HepG2 (cell line): ENCODE measurements at regions not wholly inside any gene's neighbourhood (a gene's known extent, or its start where the extent isn't known, plus 50 kb on each side); places are given as distances from the start of the nearest gene placed in this dataset.

Experiments used
- ATAC-seq: fragments of 200-7000 bp; cut with Tn5 transposase; 3 replicates; pipeline ENCODE4 v1.9.1; 2020; ENCODE audit warnings: mild to moderate bottlenecking, moderate library complexity
- BruUV-seq: library from RNA; stranded (reverse); fragments of 400-500 nt; replicated peaks from 2 replicates; lab custom pipeline; 2021; lab: Mats Ljungman, UMichigan
- CTCF ChIA-PET: fragments of 300-600 bp; formaldehyde crosslinking; extraction: SDS; loops from one replicate; lab custom pipeline; 2021; ENCODE audit warnings: low total read pairs, inconsistent platforms, low intra/inter-chr PET ratio; lab: Yijun Ruan, JAX
- POLR2A ChIA-PET: fragments of 350-600 bp; sonication (Branson Sonifier 250); formaldehyde crosslinking; loops from one replicate; lab custom pipeline; 2020; ENCODE audit warnings: antibody characterized with exemption, inconsistent platforms; lab: Yijun Ruan, JAX
- DNase-seq: peaks from one replicate; pipeline ENCODE4 v3.0.0-alpha.2; 2015; ENCODE audit warnings: low spot score
- FAIRE-seq: peaks from 3 replicates; lab custom pipeline; 2011; peaks lifted over from hg19 to GRCh38; lab: Jason Lieb, UNC
- H2AFZ ChIP-seq: one replicate; pipeline ENCODE4 v1.6.1; 2011; ENCODE audit warnings: low read length, inconsistent platforms
- H3K27ac ChIP-seq: fragments of 300-600 bp; 3 replicates; pipeline ENCODE4 v1.8.0; 2011; ENCODE audit warnings: mixed run types, mild to moderate bottlenecking, mixed read lengths, low read length, inconsistent platforms; ENCODE audit not compliant: insufficient read depth; ENCODE audit errors: extremely low read length
- H3K27me3 ChIP-seq, 2 experiments: fragments of 200-600 bp in 1 of 2; 2 replicates in 1 of 2; 3 replicates in 1 of 2; pipeline versions ENCODE4 v1.6.0 to v1.8.0; 2011; ENCODE audit warnings: low read length in 2 of 2, mild to moderate bottlenecking in 2 of 2, moderate library complexity in 2 of 2, inconsistent platforms in 1 of 2; ENCODE audit not compliant: insufficient read depth in 2 of 2, control insufficient read depth in 1 of 2
- H3K36me3 ChIP-seq, 2 experiments: fragments of 200-600 bp in 1 of 2; replicated peaks in 1 of 2; 2 replicates in 1 of 2; 3 replicates in 1 of 2; pipeline versions ENCODE4 v1.5.1 to v1.8.0; 2011; ENCODE audit warnings: low read length in 2 of 2, inconsistent platforms in 1 of 2; ENCODE audit not compliant: insufficient read depth in 2 of 2, control insufficient read depth in 1 of 2
- H3K4me1 ChIP-seq: 2 replicates; pipeline ENCODE4 v1.5.1; 2012; ENCODE audit warnings: low read length, inconsistent platforms; ENCODE audit not compliant: insufficient read depth
- H3K4me2 ChIP-seq: 2 replicates; pipeline ENCODE4 v1.6.0; 2011; ENCODE audit warnings: low read depth, low read length, inconsistent platforms
- H3K4me3 ChIP-seq, 3 experiments: fragments of 200-600 bp in 1 of 3; sonication (generic), shearing (Covaris generic) in 1 of 3; replicated peaks in 1 of 3; 2 replicates each; pipeline ENCODE4 v1.5.1; 2011 to 2016; ENCODE audit warnings: low read length in 3 of 3, inconsistent platforms in 2 of 3, low read depth in 2 of 3, mild to moderate bottlenecking in 2 of 3, control low read depth in 1 of 3, mixed read lengths in 1 of 3; ENCODE audit not compliant: insufficient read depth in 1 of 3
- H3K79me2 ChIP-seq: one replicate; pipeline ENCODE4 v1.6.1; 2011; ENCODE audit warnings: low read length, inconsistent platforms; ENCODE audit not compliant: insufficient read depth
- H3K9ac ChIP-seq: 2 replicates; pipeline ENCODE4 v1.6.0; 2011; ENCODE audit warnings: mild to moderate bottlenecking, low read depth, low read length, inconsistent platforms; ENCODE audit not compliant: insufficient read depth
- H3K9me3 ChIP-seq: 2 replicates; pipeline ENCODE4 v1.5.1; 2012; ENCODE audit warnings: mild to moderate bottlenecking, low read length
- H4K20me1 ChIP-seq: 2 replicates; pipeline ENCODE4 v1.6.0; 2011; ENCODE audit warnings: inconsistent platforms, mild to moderate bottlenecking, low read length, moderate library complexity; ENCODE audit not compliant: insufficient read depth
- FOXC1 ChIP-seq: sonication (generic); formaldehyde crosslinking; IDR thresholded peaks from 2 replicates; pipeline ENCODE4 v1.8.0; 2022; ENCODE audit warnings: mild to moderate bottlenecking, missing genetic modification reagents, borderline replicate concordance
- JUNB ChIP-seq: sonication (generic); formaldehyde crosslinking; IDR thresholded peaks from 2 replicates; pipeline ENCODE4 v1.8.0; 2022; ENCODE audit warnings: missing genetic modification reagents, mild to moderate bottlenecking, borderline replicate concordance
- KLF11 ChIP-seq: IDR thresholded peaks from 2 replicates; pipeline ENCODE4 v1.6.1; 2016; ENCODE audit warnings: missing compliant biosample characterization
- MIER2 ChIP-seq: IDR thresholded peaks from 2 replicates; pipeline ENCODE4 v1.6.1; 2016; ENCODE audit warnings: missing biosample characterization, missing genetic modification reagents
- NFE2L1 ChIP-seq: sonication (generic); formaldehyde crosslinking; IDR thresholded peaks from 2 replicates; pipeline ENCODE4 v1.4.0; 2020; ENCODE audit warnings: missing genetic modification reagents, mild to moderate bottlenecking, borderline replicate concordance
- NFIC ChIP-seq: IDR thresholded peaks from 2 replicates; pipeline ENCODE4 v1.6.1; 2012; ENCODE audit warnings: mild to moderate bottlenecking, low read length, inconsistent platforms
- PITX1 ChIP-seq: sonication (generic); formaldehyde crosslinking; IDR thresholded peaks from 2 replicates; pipeline ENCODE4 v1.5.1; 2020; ENCODE audit warnings: mild to moderate bottlenecking, missing genetic modification reagents
- REPIN1 ChIP-seq: sonication (generic); formaldehyde crosslinking; IDR thresholded peaks from 2 replicates; pipeline ENCODE4 v1.8.0; 2022; ENCODE audit warnings: missing genetic modification reagents, low read depth, mild to moderate bottlenecking, borderline replicate concordance
- SMARCE1 ChIP-seq: fragments of 450-650 bp; IDR thresholded peaks from 2 replicates; pipeline ENCODE4 v1.6.1; 2017; ENCODE audit warnings: borderline replicate concordance
- SOX13 ChIP-seq, 3 experiments: fragments of 450-650 bp in 1 of 3; sonication (generic) in 1 of 3; formaldehyde crosslinking in 1 of 3; IDR thresholded peaks in 2 of 3; conservative IDR thresholded peaks in 1 of 3; 2 replicates each; pipeline versions ENCODE4 v1.5.0 to v1.6.1; 2016 to 2020; ENCODE audit warnings: antibody characterized with exemption in 1 of 3, mild to moderate bottlenecking in 1 of 3, missing compliant biosample characterization in 1 of 3, missing genetic modification reagents in 1 of 3, moderate library complexity in 1 of 3
- STAT5B ChIP-seq: sonication (generic); formaldehyde crosslinking; IDR thresholded peaks from 2 replicates; pipeline ENCODE4 v1.4.0; 2020; ENCODE audit warnings: missing genetic modification reagents
- ZEB1 ChIP-seq: IDR thresholded peaks from 2 replicates; pipeline ENCODE4 v1.6.1; 2012; ENCODE audit warnings: mild to moderate bottlenecking, low read depth, inconsistent platforms; ENCODE audit not compliant: insufficient replicate concordance
- ZNF253 ChIP-seq: sonication (generic); formaldehyde crosslinking; IDR thresholded peaks from 2 replicates; pipeline ENCODE4 v1.8.0; 2022; ENCODE audit warnings: mild to moderate bottlenecking, missing genetic modification reagents, borderline replicate concordance
- ZNF260 ChIP-seq: sonication (generic); formaldehyde crosslinking; IDR thresholded peaks from 2 replicates; pipeline ENCODE4 v1.4.0; 2020; ENCODE audit warnings: missing genetic modification reagents, low read depth, mild to moderate bottlenecking, borderline replicate concordance
- ZNF30 ChIP-seq: sonication (generic); formaldehyde crosslinking; IDR thresholded peaks from 2 replicates; pipeline ENCODE4 v1.5.0; 2020; ENCODE audit warnings: mild to moderate bottlenecking, missing genetic modification reagents
- ZNF329 ChIP-seq: sonication (generic); formaldehyde crosslinking; IDR thresholded peaks from 2 replicates; pipeline ENCODE4 v1.9.0; 2021; ENCODE audit warnings: low read depth, mild to moderate bottlenecking, missing genetic modification reagents
- ZNF567 ChIP-seq: sonication (generic); formaldehyde crosslinking; IDR thresholded peaks from 2 replicates; pipeline ENCODE4 v1.8.1; 2023; ENCODE audit warnings: mild to moderate bottlenecking, missing genetic modification reagents, borderline replicate concordance
- ZNF737 ChIP-seq: sonication (generic); formaldehyde crosslinking; IDR thresholded peaks from 2 replicates; pipeline ENCODE4 v1.5.0; 2020; ENCODE audit warnings: missing genetic modification reagents, mild to moderate bottlenecking, borderline replicate concordance
- ZNF878 ChIP-seq: sonication (generic); formaldehyde crosslinking; IDR thresholded peaks from 2 replicates; pipeline ENCODE4 v1.8.1; 2023; ENCODE audit warnings: mild to moderate bottlenecking, missing genetic modification reagents, moderate library complexity
- WGBS: methylation state at CpG from one replicate; pipeline ENCODE4 v1.1.6; 2017; ENCODE audit warnings: low lambda C conversion rate; 5-methylcytosine and 5-hydroxymethylcytosine counted together
- in situ Hi-C: cut with HindIII; loops from 2 replicates; pipeline ENCODE4 v1.10.0; 2017; ENCODE audit warnings: low pct_unique_long_range_greater_than_20kb; ENCODE audit not compliant: extremely low pct_ligation_motif_present
- intact Hi-C: fragments of 100-400 bp; cut with micrococcal nuclease; formaldehyde crosslinking; loops from one replicate; pipeline ENCODE4 v1.10.0; 2022; ENCODE audit not compliant: unreplicated experiment
- TF ChIP-seq, protein P1 (sequence below): IDR thresholded peaks from 2 replicates; pipeline ENCODE4 v1.6.1; 2016; ENCODE audit warnings: low read depth, borderline replicate concordance
- TF ChIP-seq, protein P2 (sequence below): sonication (generic); formaldehyde crosslinking; IDR thresholded peaks from 2 replicates; pipeline ENCODE4 v1.8.1; 2023; ENCODE audit warnings: mild to moderate bottlenecking, missing genetic modification reagents, borderline replicate concordance

DNA sequence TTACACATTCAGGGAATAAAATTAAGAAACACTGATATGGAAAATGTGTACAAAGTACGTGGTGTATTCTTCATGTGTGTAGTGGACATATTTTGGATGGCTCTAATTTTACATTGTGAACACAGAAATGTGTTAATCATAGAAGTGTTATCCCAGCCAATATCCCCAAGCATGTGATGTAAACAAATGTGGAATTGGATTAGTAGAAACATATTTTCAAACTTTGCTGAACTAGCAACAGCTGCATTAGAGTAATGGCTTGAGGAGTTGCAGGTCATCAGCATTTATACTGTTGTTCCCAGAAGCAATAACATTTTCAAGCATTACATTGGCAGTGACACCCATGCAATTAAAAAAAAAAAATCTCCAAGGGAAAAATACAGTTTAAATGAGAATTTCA is 600.6 kb downstream of the SLITRK1 start:
- intact Hi-C loops (no loop called here), in situ Hi-C loops (no loop called here)
- 0% methylated on average over 1 of the region's 1 CpG for WGBS
- Histone ChIP-seq H3K27ac (no peak overlapping the region), H3K4me3 (no peak overlapping the region), H2AFZ (no peak overlapping the region), H3K27me3 (no peaks in the 10 kb centered on the region; a peak in 1 of 5 replicates), H3K4me2 (no peak overlapping the region), H3K79me2 (no peaks in the 10 kb centered on the region), H4K20me1 (no peaks in the 10 kb centered on the region), H3K4me1 (no peaks in the 10 kb centered on the region), H3K36me3 (no peaks in the 10 kb centered on the region), H3K9ac (no peak overlapping the region), H3K9me3 (peaks cover 65% of the 10 kb centered on the region)
- DNase-seq (no peak), FAIRE-seq (no peak), ATAC-seq (no peak)
- ChIA-PET POLR2A (no interaction called here), CTCF (no interaction called here)
- BruUV-seq = no TSS peak
- TF ChIP-seq ZNF260 (CRISPR knock-in tag) (no peak), ZNF567 (CRISPR knock-in tag) (no peak), ZNF329 (no peak), SMARCE1 (no peak), ZNF737 (no peak), STAT5B (CRISPR knock-in tag) (no peak), ZNF30 (CRISPR knock-in tag) (no peak), NFIC (no peak), NFE2L1 (CRISPR knock-in tag) (no peak), ZNF878 (CRISPR knock-in tag) (no peak), PITX1 (no peak)

DNA sequence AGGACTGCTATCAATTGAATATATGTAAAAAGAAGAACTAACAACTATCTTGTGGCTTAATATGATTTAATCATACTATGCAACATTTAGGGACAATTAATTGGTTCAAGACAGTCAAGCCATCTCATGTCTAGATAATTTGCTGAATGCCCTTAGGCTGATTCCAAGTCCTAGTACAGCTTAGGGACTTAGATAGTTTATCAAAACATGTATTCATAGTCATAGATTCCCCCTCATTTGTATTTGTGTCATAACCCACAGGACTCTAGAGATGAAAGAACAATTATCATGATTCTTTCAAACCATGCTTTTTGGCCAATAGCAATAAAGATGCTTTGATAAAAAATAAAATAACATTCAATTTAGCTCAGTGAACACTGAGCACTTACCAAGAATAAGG is 607.6 kb downstream of the SLITRK1 start:
- TF ChIP-seq REPIN1 (CRISPR knock-in tag) (no peak), FOXC1 (CRISPR knock-in tag) (no peak), MIER2 (no peak), ZNF253 (no peak), SOX13 (IDR thresholded peaks at IDR 0.05) (no peak), SOX13 (CRISPR knock-in tag; conservative IDR thresholded peaks at IDR 0.05 in 1 of 2, IDR thresholded peaks at IDR 0.05 in 1 of 2) (no peak), KLF11 (CRISPR knock-in tag) (no peak), ZEB1 (no peak), JUNB (no peak)
- TF ChIP-seq, protein P1, sequence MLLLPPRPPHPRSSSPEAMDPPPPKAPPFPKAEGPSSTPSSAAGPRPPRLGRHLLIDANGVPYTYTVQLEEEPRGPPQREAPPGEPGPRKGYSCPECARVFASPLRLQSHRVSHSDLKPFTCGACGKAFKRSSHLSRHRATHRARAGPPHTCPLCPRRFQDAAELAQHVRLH (CRISPR knock-in tag) = no peak
- TF ChIP-seq, protein P2, sequence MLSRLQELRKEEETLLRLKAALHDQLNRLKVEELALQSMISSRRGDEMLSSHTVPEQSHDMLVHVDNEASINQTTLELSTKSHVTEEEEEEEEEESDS = no peak
- Histone ChIP-seq H3K79me2 (no peaks in the 10 kb centered on the region), H3K4me3 (no peak overlapping the region), H3K9me3 (peaks cover 49% of the 10 kb centered on the region), H3K9ac (no peak overlapping the region), H2AFZ (no peak overlapping the region), H3K27ac (no peak overlapping the region), H3K4me2 (no peak overlapping the region), H4K20me1 (no peaks in the 10 kb centered on the region), H3K27me3 (no peaks in the 10 kb centered on the region; a peak in 1 of 5 replicates), H3K36me3 (no peaks in the 10 kb centered on the region), H3K4me1 (no peaks in the 10 kb centered on the region)
- in situ Hi-C loops (no loop called here), intact Hi-C loops (no loop called here)
- FAIRE-seq = no peak
- DNase-seq = no peak
- POLR2A ChIA-PET = no interaction called here
- ATAC-seq = no peak
- no TSS peak for BruUV-seq
- CTCF ChIA-PET = no interaction called here
